ENCODE measurements at regions not wholly inside any gene's neighbourhood (a gene's known extent, or its start where the extent isn't known, plus 50 kb on each side); places are given as distances from the start of the nearest gene placed in this dataset.

DNA sequence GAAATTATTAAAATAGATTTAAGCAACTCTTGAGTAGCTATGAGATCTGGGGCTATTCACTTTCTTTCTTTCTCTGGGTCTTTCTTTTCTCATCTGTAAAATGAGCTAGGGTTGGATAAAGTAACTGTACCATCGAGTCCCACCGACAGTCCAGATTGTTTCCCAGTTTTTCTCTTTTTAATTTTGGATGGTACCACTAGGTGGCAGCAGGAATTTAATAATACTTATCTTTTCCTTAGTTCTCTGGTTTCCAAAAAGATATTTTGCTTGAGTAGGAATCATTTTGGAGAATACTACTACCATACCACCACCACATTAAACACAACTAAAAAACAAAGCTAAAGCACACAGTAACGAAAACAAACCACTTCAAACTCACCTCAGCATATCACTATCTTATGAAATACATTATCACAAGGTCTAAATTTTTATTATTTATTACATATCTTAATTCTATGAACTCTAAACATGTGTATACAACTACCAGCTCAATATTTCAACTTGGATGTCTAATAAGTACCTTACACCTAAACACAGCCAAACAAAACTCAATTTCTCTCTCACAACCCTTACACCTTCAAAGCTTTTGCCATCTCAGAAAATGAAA, 584.0 kb downstream of the KCNA4 start:
- TF ChIP-seq ESRRG (CRISPR knock-in tag; IDR thresholded peaks at IDR 0.05) (no peak), ZNF70 (CRISPR knock-in tag; IDR thresholded peaks at IDR 0.05) (no peak)
